Psoas muscle (tissue), 7 donors: ENCODE measurements at regions not wholly inside any gene's neighbourhood (a gene's known extent, or its start where the extent isn't known, plus 50 kb on each side); places are given as distances from the start of the nearest gene placed in this dataset.

Experiments
- ATAC-seq, 4 donors: fragments of 200-7000 bp; cut with Tn5 transposase; one replicate each; pipeline ENCODE4 v1.9.1; 2020; ENCODE audit warnings: moderate library complexity in 3 of 4, mild to moderate bottlenecking in 2 of 4
- DNase-seq, 2 donors: peaks; one replicate each; pipeline ENCODE4 v3.0.0-alpha.2; 2020
- H3K27ac ChIP-seq: fragments of 200-600 bp; one replicate; pipeline ENCODE4 v1.8.0; 2022
- H3K27me3 ChIP-seq, 3 donors: fragments of 200-600 bp in 1 of 3; one replicate each; pipeline versions ENCODE4 v1.6.1 to v1.8.0; 2013 to 2022; ENCODE audit warnings: low read length in 2 of 3, mild to moderate bottlenecking in 2 of 3, moderate library complexity in 1 of 3; ENCODE audit not compliant: insufficient read depth in 3 of 3
- H3K36me3 ChIP-seq, 2 donors: fragments of 200-600 bp in 1 of 2; one replicate each; pipeline versions ENCODE4 v1.6.1 to v1.8.0; 2013 to 2022; ENCODE audit warnings: low read depth in 1 of 2, mild to moderate bottlenecking in 1 of 2, moderate library complexity in 1 of 2; ENCODE audit not compliant: insufficient read depth in 1 of 2
- H3K4me1 ChIP-seq: fragments of 200-600 bp; one replicate; pipeline ENCODE4 v1.8.0; 2022
- H3K4me3 ChIP-seq: fragments of 200-600 bp; one replicate; pipeline ENCODE4 v1.8.0; 2022; ENCODE audit warnings: mild to moderate bottlenecking
- H3K9me3 ChIP-seq: fragments of 200-600 bp; one replicate; pipeline ENCODE4 v1.8.0; 2022
- CTCF ChIP-seq: fragments of 200-600 bp; IDR thresholded peaks from one replicate; pipeline ENCODE4 v1.8.0; 2022; ENCODE audit warnings: antibody characterized with exemption
- WGBS, 3 donors: extraction: QIAGEN DNeasy Blood & Tissue Kit; methylation state at CpG; one replicate each; pipeline versions ENCODE4 v1.1.6 to v1.1.7; 2013; 5-methylcytosine and 5-hydroxymethylcytosine counted together
- intact Hi-C, 2 donors: fragments of 100-400 bp; cut with DNase I; formaldehyde crosslinking; loops; one replicate each; pipeline versions ENCODE4 v1.11.0 to v1.14.2; 2022
- donor health status: healthy with polysubstance abuse.
- donor health status: DM: no; HTN: no; CAD: no; lungs with moderate emphysema.
- donor health status: Bipolar disorder and iron deficiency.
- donor health status: healthy.
- donor health status: DM: yes; HTN: yes; CAD: no.
- donor health status: DM: no; HTN: no; CAD: no.
- donor health status: DM: yes; HTN: yes; CAD: no.

GRCh38 chr5:173383711-173384110, 55.5 kb upstream of the STC2 start:
- no peak overlapping the region for H3K4me3 ChIP-seq
- H3K27me3 ChIP-seq = no peaks in the 10 kb centered on the region
- no peak for TF ChIP-seq CTCF
- no peak overlapping the region for H3K27ac ChIP-seq
- H3K9me3 ChIP-seq = no peaks in the 10 kb centered on the region
- ATAC-seq = no peak
- WGBS, 3 donors = 80 to 93% (median 85%) methylated on average over 4 of the region's 4 CpGs
- intact Hi-C loops = no loop called here
- no peak for DNase-seq
- H3K4me1 ChIP-seq = no peaks in the 10 kb centered on the region
- H3K36me3 ChIP-seq = no peaks in the 10 kb centered on the region

- Histone ChIP-seq H3K4me1 (no peaks in the 10 kb centered on the region), H3K36me3 (no peaks in the 10 kb centered on the region), H3K27me3 (no peaks in the 10 kb centered on the region), H3K9me3 (no peaks in the 10 kb centered on the region), H3K4me3 (no peak overlapping the region), H3K27ac (no peak overlapping the region)
- ATAC-seq = no peak
- DNase-seq = no peak
- intact Hi-C loops = no loop called here
- no peak for TF ChIP-seq CTCF
- WGBS, 3 donors = 96 to 99% (median 98%) methylated on average over 3 of the region's 3 CpGs
Measured at GRCh38 chr5:173378727-173379126, 50.5 kb upstream of the STC2 start.
